AG04449 (cell line): ENCODE measurements at regions not wholly inside any gene's neighbourhood (a gene's known extent, or its start where the extent isn't known, plus 50 kb on each side); places are given as distances from the start of the nearest gene placed in this dataset.

Source experiments
- CTCF ChIA-PET: fragments of 350-600 bp; formaldehyde crosslinking; extraction: SDS; loops from one replicate; lab custom pipeline; 2021; ENCODE audit warnings: antibody characterized with exemption; lab: Yijun Ruan, JAX
- POLR2A ChIA-PET: fragments of 400-600, 350-600 bp; formaldehyde crosslinking; extraction: SDS; loops from one replicate; lab custom pipeline; 2020; ENCODE audit warnings: antibody characterized with exemption, inconsistent platforms; lab: Yijun Ruan, JAX
- DNase-seq: peaks from one replicate; pipeline ENCODE4 v3.0.0-alpha.2; 2010; ENCODE audit warnings: low read depth, low spot score
- H3K4me3 ChIP-seq: 2 replicates; pipeline ENCODE4 v1.5.1; 2011; ENCODE audit warnings: low read depth, mild to moderate bottlenecking, control low read depth, low read length
- TF ChIP-seq, protein P1 (sequence below): IDR thresholded peaks from one replicate; pipeline ENCODE4 v1.5.1; 2011; ENCODE audit warnings: mild to moderate bottlenecking, moderate library complexity, low read length, control low read depth, inconsistent platforms; ENCODE audit not compliant: insufficient read depth; ENCODE audit errors: missing control alignments

- TF ChIP-seq, protein P1, sequence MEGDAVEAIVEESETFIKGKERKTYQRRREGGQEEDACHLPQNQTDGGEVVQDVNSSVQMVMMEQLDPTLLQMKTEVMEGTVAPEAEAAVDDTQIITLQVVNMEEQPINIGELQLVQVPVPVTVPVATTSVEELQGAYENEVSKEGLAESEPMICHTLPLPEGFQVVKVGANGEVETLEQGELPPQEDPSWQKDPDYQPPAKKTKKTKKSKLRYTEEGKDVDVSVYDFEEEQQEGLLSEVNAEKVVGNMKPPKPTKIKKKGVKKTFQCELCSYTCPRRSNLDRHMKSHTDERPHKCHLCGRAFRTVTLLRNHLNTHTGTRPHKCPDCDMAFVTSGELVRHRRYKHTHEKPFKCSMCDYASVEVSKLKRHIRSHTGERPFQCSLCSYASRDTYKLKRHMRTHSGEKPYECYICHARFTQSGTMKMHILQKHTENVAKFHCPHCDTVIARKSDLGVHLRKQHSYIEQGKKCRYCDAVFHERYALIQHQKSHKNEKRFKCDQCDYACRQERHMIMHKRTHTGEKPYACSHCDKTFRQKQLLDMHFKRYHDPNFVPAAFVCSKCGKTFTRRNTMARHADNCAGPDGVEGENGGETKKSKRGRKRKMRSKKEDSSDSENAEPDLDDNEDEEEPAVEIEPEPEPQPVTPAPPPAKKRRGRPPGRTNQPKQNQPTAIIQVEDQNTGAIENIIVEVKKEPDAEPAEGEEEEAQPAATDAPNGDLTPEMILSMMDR = no peak
Measured at GRCh38 chr1:22287946-22288520, 145.1 kb upstream of the WNT4 start.

DNA sequence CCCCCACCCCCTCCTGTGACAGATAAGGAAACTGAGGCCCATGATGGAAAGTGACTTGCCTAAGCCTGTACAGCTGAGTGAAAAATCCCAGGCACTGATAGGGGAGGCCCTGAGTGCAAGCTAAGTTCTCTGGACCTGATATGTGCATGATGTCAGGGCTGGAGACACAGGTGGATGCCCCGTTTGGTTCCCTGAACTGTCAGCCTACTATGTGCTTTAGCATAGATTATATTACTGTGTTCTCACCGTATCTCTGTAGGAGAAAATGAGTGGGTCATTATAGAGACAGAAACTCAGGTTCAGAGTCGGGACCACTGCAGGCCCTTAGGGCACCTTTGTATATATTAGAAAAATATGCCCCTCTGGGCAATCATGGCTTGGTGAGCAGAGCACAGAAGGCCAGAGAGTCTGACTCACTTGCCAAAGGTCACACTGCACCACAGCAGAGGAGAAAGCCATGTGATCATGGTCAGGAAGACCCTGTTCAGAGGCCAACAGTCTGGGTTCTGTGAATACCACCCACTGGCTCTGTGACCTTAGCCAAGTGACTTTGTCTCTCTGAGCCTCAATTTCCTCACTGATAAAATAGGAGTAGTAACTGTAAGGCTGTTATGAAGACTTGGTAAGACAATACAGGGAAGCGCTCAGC lies 145.8 kb upstream of the WNT4 start:
- DNase-seq = no peak
- ChIA-PET CTCF (no interaction called here), POLR2A (no interaction called here)

More at GRCh38 chr1:22287946-22288520, 145.1 kb upstream of the WNT4 start:
- DNase-seq = no peak
- CTCF ChIA-PET = no interaction called here
- no peak overlapping the region for H3K4me3 ChIP-seq
- POLR2A ChIA-PET = no interaction called here

DNA sequence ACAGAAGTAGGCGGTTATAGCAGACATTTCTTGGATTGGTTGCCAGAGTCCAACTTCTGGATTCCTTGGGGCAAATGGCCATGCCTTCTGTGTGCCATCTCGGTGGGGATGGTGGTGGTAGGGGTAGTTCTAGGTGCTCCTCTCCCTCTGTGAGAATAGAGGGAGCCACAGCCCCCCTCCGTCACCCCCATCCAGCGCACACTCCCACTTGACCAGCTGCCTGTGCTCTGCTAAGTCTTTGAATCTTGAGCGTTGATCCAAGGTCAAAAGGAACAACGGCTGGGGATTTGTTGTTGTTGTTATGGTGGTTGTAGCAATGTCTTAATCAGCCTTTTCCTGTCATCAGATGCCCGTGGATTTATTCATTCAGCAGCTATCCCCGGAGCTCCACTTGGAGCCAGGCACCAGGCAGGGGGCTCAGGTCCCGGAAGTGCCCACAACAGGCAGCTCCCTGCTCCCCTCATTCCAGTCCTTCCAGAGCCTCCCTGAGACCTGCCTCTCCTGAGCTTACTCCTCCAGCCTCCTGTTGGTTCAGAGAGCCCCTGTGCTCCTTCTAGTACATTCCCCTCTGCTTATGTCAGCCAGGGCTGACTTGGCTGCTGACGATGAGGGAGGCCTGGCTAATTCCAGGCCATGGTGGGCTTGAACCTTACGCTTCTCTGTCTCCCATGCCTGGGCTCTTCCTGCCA lies 146.6 kb upstream of the WNT4 start:
- no peak overlapping the region for H3K4me3 ChIP-seq
- ChIA-PET POLR2A (no interaction called here), CTCF (interaction anchor here (1.6 kb wide), 1 partner anchor 12 kb away, joined by 6 read pairs; no protein-coding TSS in a partner anchor)
- TF ChIP-seq, protein P1 = no peak
- DNase-seq = no peak

More for the DNA sequence above, 145.8 kb upstream of the WNT4 start:
- TF ChIP-seq, protein P1 = no peak
- H3K4me3 ChIP-seq = no peak overlapping the region

GRCh38 chr1:22290157-22290556 lies 147.3 kb upstream of the WNT4 start:
- no peak for DNase-seq
- TF ChIP-seq, protein P1 = no peak
- CTCF ChIA-PET = interaction anchor here (1.6 kb wide), 1 partner anchor 13 kb away, joined by 6 read pairs; no protein-coding TSS in a partner anchor
- no peak overlapping the region for H3K4me3 ChIP-seq
- POLR2A ChIA-PET = no interaction called here

GRCh38 chr1:22290611-22291010 lies 147.7 kb upstream of the WNT4 start:
- CTCF ChIA-PET = interaction anchor here (1.6 kb wide), 1 partner anchor 13 kb away, joined by 6 read pairs; no protein-coding TSS in a partner anchor
- TF ChIP-seq, protein P1 = no peak
- DNase-seq = no peak
- no peak overlapping the region for H3K4me3 ChIP-seq
- POLR2A ChIA-PET = no interaction called here

GRCh38 chr1:22291057-22291456 lies 148.2 kb upstream of the WNT4 start:
- POLR2A ChIA-PET = no interaction called here
- DNase-seq = no peak
- TF ChIP-seq, protein P1 = no peak
- CTCF ChIA-PET = no interaction called here
- H3K4me3 ChIP-seq = no peak overlapping the region
